Muscle of leg (tissue), 3 donors: ENCODE measurements at regions not wholly inside any gene's neighbourhood (a gene's known extent, or its start where the extent isn't known, plus 50 kb on each side); places are given as distances from the start of the nearest gene placed in this dataset.

Source experiments
- DNase-seq: peaks from one replicate; pipeline ENCODE4 v3.0.0; 2013
- H3K27ac ChIP-seq: one replicate; pipeline ENCODE4 v1.5.1; 2013; ENCODE audit warnings: mild to moderate bottlenecking, low read length, control low read depth
- H3K27me3 ChIP-seq: one replicate; pipeline ENCODE4 v1.6.1; 2013; ENCODE audit warnings: low read length; ENCODE audit not compliant: control insufficient read depth, insufficient read depth
- H3K36me3 ChIP-seq: one replicate; pipeline ENCODE4 v1.6.1; 2013; ENCODE audit warnings: low read length; ENCODE audit not compliant: control insufficient read depth, insufficient read depth
- H3K4me1 ChIP-seq: one replicate; pipeline ENCODE4 v1.6.1; 2013; ENCODE audit warnings: low read length; ENCODE audit not compliant: control insufficient read depth, insufficient read depth
- H3K4me3 ChIP-seq: one replicate; pipeline ENCODE4 v1.5.1; 2013; ENCODE audit warnings: low read length, control low read depth
- H3K9me3 ChIP-seq: replicated peaks from 2 replicates; pipeline ENCODE4 v1.6.1; 2013; ENCODE audit warnings: low read depth, low read length; ENCODE audit not compliant: control insufficient read depth
- WGBS: methylation state at CpG from one replicate; pipeline ENCODE4 v1.1.5; 2013; ENCODE audit warnings: missing lambda C conversion rate; ENCODE audit not compliant: insufficient coverage; 5-methylcytosine and 5-hydroxymethylcytosine counted together

- Histone ChIP-seq H3K27me3 (no peaks in the 10 kb centered on the region), H3K4me3 (no peak overlapping the region), H3K4me1 (no peaks in the 10 kb centered on the region), H3K36me3 (no peaks in the 10 kb centered on the region), H3K27ac (no peak overlapping the region), H3K9me3 (no peaks in the 10 kb centered on the region)
- no peak for DNase-seq
These were observed 1971.0 kb upstream of the FLRT2 start for GRCh38 chr14:83558946-83559345.

- Histone ChIP-seq H3K36me3 (no peaks in the 10 kb centered on the region), H3K27me3 (no peaks in the 10 kb centered on the region), H3K4me3 (no peak overlapping the region), H3K27ac (no peak overlapping the region), H3K4me1 (no peaks in the 10 kb centered on the region), H3K9me3 (no peaks in the 10 kb centered on the region)
- DNase-seq, result no peak
These were observed 1970.2 kb upstream of the FLRT2 start for GRCh38 chr14:83559721-83560120.

GRCh38 chr14:83561261-83561660, 1968.7 kb upstream of the FLRT2 start:
- Histone ChIP-seq H3K27ac (no peak overlapping the region), H3K27me3 (no peaks in the 10 kb centered on the region), H3K4me3 (no peak overlapping the region), H3K36me3 (no peaks in the 10 kb centered on the region), H3K9me3 (no peaks in the 10 kb centered on the region), H3K4me1 (no peaks in the 10 kb centered on the region)
- WGBS, result 98% methylated on average over 6 of the region's 7 CpGs
- DNase-seq, result no peak

GRCh38 chr14:83566567-83566966, 1963.4 kb upstream of the FLRT2 start:
- no peak overlapping the region for H3K27ac ChIP-seq
- no peaks in the 10 kb centered on the region for H3K9me3 ChIP-seq
- H3K4me1 ChIP-seq, result no peaks in the 10 kb centered on the region
- no peaks in the 10 kb centered on the region for H3K27me3 ChIP-seq
- WGBS, result no CpG with 5 or more reads among the region's 1 CpG
- no peaks in the 10 kb centered on the region for H3K36me3 ChIP-seq
- no peak for DNase-seq
- H3K4me3 ChIP-seq, result no peak overlapping the region

GRCh38 chr14:83568141-83568540, 1961.8 kb upstream of the FLRT2 start:
- no peak overlapping the region for H3K27ac ChIP-seq
- WGBS, result no CpG with 5 or more reads among the region's 1 CpG
- no peaks in the 10 kb centered on the region for H3K27me3 ChIP-seq
- H3K4me3 ChIP-seq, result no peak overlapping the region
- H3K9me3 ChIP-seq, result no peaks in the 10 kb centered on the region
- no peaks in the 10 kb centered on the region for H3K4me1 ChIP-seq
- H3K36me3 ChIP-seq, result no peaks in the 10 kb centered on the region
- DNase-seq, result no peak

DNA sequence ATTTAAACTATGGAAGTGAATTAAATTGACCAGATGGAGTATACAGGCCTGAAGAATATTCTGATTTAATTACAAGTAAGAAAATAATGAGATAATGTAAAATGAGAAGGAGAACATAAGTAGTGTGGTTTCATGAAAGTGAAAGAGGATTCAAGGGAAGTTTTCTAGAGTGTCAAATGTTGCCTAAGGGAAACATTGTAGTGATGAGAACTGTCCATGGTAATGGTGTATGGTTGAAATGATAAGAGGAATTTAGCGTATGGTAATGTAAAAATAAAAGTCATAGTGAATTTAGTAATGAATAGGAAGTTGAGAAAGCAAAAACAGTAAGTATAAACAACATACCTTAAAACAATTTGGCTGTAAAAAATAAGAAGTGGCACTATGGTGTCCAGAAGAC, 1954.6 kb upstream of the FLRT2 start:
- H3K27ac ChIP-seq, result no peak overlapping the region
- H3K4me3 ChIP-seq, result no peak overlapping the region
- H3K4me1 ChIP-seq, result no peaks in the 10 kb centered on the region
- H3K9me3 ChIP-seq, result no peaks in the 10 kb centered on the region
- no peaks in the 10 kb centered on the region for H3K27me3 ChIP-seq
- DNase-seq, result peak; percentile 2
- WGBS, result no CpG with 5 or more reads among the region's 1 CpG
- H3K36me3 ChIP-seq, result no peaks in the 10 kb centered on the region

GRCh38 chr14:83583201-83583600, 1946.7 kb upstream of the FLRT2 start:
- Histone ChIP-seq H3K4me1 (no peaks in the 10 kb centered on the region), H3K4me3 (no peak overlapping the region), H3K36me3 (no peaks in the 10 kb centered on the region), H3K27me3 (no peaks in the 10 kb centered on the region), H3K27ac (no peak overlapping the region), H3K9me3 (no peaks in the 10 kb centered on the region)
- DNase-seq, result no peak

DNA sequence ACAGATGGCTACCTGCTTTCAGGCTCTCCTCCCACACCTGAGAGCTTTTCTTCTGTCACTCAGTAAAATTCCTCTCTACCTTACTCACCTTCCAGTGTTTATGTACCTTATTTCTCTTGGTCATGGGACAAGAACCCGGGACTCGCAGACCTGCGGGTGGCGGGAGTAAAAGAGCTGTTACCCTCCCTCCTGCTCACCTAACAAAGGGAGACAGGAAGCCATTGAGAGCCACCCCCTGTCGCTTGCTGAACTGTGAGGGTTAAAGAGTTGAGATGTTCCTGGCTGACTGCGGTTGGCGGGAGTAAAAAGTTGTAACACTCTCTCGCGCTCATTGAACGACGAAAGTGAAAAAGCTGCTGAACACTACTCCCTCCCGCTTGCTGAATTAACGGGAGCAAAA, 1935.1 kb upstream of the FLRT2 start:
- WGBS, result 83% methylated on average over 3 of the region's 13 CpGs

DNA sequence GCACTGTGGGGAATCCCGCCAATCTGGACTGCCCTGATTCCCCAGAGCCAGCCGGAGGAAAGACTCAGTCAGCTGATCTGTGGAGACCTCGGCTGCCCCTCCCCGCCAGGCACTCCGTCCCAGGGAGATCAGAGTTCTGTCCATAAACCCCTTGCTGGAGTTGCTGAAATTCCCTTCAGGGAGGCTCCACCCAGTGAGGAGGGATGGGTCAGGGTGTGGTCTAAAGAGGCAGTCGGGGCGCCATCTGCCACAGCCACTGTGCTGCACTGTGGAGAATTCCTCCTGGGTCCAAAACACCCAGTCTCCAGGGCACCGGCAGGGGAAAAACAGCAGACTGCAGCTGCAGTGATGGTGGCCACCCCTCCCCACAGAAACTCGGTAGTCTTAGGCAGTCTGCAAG, 1922.3 kb upstream of the FLRT2 start:
- no peaks in the 10 kb centered on the region for H3K4me1 ChIP-seq
- no peak overlapping the region for H3K4me3 ChIP-seq
- no peak overlapping the region for H3K27ac ChIP-seq
- H3K27me3 ChIP-seq, result no peaks in the 10 kb centered on the region
- 92% methylated on average over 4 of the region's 9 CpGs for WGBS
- H3K9me3 ChIP-seq, result no peaks in the 10 kb centered on the region
- no peak for DNase-seq
- H3K36me3 ChIP-seq, result no peaks in the 10 kb centered on the region

More for the DNA sequence above, 1935.1 kb upstream of the FLRT2 start:
- Histone ChIP-seq H3K27me3 (no peaks in the 10 kb centered on the region), H3K27ac (no peak overlapping the region), H3K4me3 (no peak overlapping the region), H3K9me3 (no peaks in the 10 kb centered on the region), H3K36me3 (no peaks in the 10 kb centered on the region), H3K4me1 (no peaks in the 10 kb centered on the region)
- no peak for DNase-seq

- Histone ChIP-seq H3K27ac (no peak overlapping the region), H3K36me3 (no peaks in the 10 kb centered on the region), H3K4me3 (no peak overlapping the region), H3K4me1 (no peaks in the 10 kb centered on the region), H3K27me3 (no peaks in the 10 kb centered on the region), H3K9me3 (no peaks in the 10 kb centered on the region)
- DNase-seq, result peak; percentile 52
- WGBS, result no CpG with 5 or more reads among the region's 4 CpGs
These were observed 1918.5 kb upstream of the FLRT2 start for GRCh38 chr14:83611491-83611890.

- Histone ChIP-seq H3K27ac (no peak overlapping the region), H3K27me3 (no peaks in the 10 kb centered on the region), H3K4me1 (no peaks in the 10 kb centered on the region), H3K36me3 (no peaks in the 10 kb centered on the region), H3K9me3 (no peaks in the 10 kb centered on the region), H3K4me3 (no peak overlapping the region)
- no peak for DNase-seq
These were observed 1918.0 kb upstream of the FLRT2 start for GRCh38 chr14:83611906-83612390.
